Stimulated activated CD4-positive, alpha-beta T cell treated with anti-CD3 and anti-CD28 coated beads, Interleukin-2, amount 100 ng/mL, for 48 hours (primary cell): ENCODE measurements at regions not wholly inside any gene's neighbourhood (a gene's known extent, or its start where the extent isn't known, plus 50 kb on each side); places are given as distances from the start of the nearest gene placed in this dataset.

Source experiments
- DNase-seq, 2 donors: peaks; one replicate each; pipeline ENCODE4 v3.0.0-alpha.2; 2020

DNA sequence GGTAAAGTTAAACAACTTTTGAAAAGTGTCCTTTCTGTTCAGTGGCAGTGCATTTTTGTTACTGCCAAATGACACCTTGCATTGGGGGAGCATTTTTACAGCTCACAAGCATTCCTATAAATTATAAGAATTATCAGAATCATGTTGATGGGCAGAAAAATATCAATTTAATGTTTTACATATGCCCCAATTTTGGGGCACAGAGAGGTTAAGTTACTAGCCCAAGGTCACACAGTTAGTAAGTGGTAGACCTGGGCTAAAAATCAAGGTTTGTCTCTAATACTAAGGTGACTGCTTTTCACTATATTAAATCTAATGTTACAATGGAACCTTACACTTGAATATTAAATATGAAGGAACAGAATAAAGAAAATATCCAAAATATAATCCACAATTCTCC lies 180.1 kb upstream of the IVNS1ABP start:
- no peak for DNase-seq

DNA sequence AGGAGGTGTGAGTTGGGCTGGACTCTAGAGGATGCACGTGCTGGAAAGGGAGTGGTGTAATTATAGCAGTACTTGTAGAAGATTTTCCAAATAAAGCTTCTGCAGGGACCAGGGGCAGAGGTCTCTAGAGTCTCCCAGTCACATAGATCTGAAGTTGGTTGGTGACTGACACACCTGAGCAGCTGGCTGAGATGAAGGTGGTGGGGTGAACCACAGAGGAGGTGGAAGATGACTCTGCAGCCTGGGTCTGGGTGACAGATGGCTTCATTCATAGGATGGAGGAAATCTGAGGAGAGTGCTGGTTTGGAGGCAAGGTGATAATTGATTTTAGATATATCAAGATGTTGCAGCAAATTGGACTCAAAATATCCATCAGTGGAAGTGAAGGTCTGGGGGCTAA lies 178.9 kb upstream of the IVNS1ABP start:
- DNase-seq, result no peak

DNA sequence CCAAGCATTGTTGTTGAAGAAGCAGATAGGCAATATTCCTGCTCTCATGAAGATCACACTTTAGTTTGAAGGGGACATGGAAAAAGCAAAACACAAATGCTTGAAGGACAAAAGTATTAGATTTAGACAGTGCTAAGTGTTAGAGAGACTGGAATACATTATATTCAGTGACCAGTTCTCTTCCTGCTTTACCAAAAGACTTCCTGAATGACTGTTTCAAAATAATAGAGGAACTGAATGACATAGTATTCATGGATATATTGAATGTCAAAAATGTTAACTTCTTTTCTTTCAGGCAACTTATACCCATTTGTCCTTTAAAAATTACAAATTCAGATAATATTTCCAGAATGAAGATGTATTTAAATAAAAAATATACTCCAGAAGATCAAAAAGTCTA lies 178.0 kb upstream of the IVNS1ABP start:
- DNase-seq, result no peak

DNA sequence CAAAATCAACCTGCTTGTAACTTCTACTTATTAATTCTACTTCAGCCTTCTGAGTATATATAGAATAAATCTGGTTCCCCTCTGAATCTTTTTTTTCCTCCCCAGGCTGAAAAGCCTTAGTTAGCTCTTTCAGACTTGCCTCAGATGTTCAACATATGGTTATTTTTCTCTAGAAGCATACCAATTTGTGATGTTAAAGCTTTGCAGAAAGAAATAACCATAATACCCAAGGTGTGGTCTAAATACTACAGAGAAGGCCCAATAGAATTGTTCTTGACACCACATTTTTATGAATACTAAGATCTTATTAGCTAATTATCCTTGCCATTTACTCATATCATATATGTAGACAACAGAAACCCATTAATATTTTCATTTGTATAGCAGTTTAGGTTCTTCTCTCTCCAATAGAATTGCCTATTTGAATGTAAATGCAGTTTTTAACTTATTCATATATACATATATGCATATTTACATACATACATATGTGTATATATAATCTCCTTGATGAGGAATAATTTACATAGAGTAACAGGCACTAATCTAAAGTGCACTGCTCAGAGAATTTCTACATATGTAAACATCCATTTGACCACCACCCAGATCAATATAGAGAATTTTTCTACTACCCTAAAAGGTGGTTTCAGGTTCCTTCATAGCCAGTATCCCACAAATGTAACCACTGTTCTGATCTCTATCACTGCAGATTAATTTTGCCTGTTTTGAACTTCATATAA lies 175.2 kb upstream of the IVNS1ABP start:
- no peak for DNase-seq

DNA sequence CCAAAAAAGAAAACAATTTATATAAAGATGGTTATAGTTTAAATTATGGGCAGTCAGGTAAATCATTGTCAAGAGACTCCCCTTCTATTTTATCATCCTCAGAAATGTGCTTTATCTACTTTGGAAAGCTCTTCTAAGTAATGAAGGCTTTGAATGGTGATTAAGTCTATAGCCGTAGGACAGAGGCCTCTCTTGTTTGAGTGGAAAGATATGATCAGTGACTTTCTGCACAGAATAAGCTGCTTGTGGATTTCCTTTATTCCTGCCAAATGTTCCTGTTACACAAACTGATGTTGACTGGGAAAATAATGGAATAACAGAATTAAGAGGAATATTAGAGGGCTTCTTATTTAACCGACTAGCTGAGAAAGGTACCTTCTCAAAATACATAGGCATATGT lies 174.6 kb upstream of the IVNS1ABP start:
- DNase-seq, result no peak

DNA sequence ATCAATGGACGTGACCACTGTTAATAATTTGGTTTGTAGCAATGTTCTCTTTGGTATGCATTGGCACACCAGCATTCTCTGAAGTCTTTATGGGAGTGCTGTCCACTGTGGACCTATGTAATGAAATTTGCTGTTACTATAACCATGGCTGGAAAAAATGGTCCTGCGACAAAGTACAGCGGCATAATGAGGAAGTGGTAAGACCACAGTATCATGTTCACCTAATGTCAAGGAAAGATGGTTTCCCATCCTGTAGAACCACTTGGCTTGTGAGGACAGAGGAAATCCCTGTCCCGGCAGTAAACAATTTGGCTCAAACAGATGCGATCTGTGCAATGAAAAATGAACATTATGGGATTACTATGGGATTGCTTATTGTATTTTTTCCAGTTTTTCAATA lies 173.9 kb upstream of the IVNS1ABP start:
- DNase-seq, result no peak

DNA sequence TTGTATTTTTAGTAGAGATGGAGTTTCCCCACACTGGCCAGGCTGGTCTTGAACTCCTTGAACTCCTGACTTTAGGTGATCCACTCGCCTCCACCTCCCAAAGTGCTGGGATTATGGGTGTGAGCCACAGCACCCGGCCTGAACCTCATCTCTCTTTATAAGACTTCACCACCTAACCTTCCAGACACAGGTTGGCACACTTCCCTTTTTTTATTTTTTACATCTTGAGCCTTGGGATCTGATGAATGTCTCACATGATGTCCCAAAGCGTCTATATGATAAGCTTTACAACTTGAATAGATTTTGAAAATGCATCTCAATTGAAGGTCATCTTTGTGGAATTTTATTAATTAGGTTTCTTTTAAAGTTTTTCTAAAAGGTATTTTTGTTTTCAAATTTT lies 172.4 kb upstream of the IVNS1ABP start:
- DNase-seq, result no peak

DNA sequence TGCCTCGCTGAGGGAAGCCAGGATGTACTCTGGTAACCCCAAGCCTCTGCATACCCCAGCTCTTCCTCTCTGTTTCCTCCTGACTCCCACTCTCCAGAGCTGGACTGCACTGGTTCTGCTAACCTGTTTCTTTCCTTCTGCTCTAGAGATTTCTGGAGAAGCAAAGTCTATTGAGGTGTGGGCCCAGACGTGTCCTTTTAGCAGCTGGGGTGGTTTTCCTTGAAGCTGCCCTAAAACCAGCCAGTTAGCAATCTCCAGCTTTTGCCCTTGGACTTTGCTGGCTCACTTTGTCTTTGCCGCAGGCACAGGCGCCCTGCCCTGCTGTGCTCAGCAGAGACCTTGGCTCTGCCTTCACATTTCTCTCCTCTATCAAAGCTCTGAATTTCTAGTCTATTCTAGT lies 171.8 kb upstream of the IVNS1ABP start:
- DNase-seq, result no peak

DNA sequence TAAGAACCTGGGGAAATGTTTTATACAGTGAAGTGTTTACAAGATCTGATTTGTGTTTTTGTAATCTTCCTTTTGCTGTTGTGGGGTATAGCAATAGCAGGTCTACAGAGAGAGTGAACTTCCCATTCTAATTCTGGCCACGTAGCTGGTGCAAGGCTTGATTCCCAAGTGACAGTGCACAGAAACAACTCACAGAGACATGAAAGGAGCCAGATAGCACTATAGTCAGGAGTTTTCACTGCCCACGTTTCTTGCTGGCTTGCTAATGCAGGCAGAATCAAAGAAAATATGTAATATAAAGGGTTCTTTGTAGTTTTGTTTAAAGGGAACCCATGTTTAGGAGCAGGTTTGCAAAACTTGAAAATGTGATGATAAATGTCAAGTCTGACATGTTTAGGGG lies 170.9 kb upstream of the IVNS1ABP start:
- DNase-seq, result no peak

DNA sequence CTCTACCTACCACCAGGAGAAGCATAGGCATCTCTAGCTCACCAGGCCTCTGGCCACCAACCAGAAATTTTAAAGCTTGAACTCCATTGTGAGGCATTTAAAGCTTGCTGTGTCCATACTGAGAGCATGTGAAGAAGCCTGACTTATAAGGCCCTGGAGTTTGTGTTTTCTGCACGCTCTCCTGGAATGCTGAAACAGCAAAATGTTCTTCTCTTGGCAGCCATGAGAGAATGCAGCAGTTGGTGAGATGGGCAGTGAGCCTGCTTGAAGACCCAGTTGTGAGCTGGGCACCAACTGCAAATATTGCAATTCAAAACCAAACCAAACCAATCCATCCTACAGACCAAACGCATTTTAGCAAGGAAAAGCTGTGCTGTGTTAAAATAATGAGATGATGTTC lies 170.0 kb upstream of the IVNS1ABP start:
- DNase-seq, result no peak

DNA sequence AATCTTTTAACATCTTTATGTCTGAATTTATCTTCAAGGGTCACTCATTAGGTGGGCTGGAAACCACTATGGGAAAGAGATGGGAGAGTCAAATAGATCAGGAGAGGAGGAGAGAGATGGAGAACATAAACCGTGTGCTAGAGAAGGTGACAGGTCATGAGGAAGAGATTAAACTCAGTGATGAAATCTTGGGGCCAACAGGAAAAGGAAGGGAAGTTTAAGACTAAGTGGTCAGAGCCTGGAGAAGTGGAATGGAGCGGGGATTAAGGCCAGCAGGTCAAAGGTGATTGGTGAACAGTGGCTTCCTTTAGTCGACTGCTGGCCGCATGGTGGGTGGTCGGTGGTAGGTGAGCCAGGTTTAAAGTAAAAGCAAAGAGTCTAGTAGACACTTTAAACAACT lies 169.3 kb upstream of the IVNS1ABP start:
- DNase-seq, result no peak

DNA sequence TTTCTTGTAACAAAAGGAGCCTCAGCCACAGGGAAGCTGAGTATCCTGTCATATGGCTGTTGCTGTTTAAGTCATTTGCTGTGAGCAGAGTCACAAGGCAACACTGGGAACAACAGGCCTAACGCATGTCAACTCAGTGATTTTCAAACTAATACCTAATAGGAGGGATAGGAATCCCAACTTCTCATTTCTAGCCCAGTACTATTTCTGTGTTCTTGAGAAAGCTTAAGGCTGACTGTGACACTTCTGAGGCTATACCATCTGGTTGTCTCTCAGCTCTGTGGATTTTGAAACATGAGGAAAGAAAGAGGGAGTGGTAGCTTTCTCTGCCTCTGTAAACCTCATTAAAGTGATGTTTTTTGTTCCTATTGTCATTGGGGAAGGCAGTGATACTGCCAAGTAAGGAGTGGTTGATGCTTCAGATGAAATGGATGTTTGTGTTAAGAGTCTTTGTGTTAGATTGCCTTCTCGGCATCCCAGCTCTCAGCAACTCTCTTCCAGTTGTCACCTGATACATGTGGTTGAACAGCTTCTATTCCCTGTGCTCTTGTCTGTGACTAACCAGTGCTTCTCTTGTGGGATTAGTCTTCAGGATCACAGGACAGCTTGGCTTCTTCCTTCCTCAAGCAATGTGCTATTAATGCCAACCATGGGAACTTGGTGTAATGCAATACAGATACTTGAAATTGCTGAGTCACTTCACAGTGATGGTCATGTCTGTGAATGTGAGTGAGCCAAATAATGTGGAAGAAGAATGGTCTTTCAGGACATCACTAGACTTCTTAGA lies 166.8 kb upstream of the IVNS1ABP start:
- DNase-seq, result no peak

DNA sequence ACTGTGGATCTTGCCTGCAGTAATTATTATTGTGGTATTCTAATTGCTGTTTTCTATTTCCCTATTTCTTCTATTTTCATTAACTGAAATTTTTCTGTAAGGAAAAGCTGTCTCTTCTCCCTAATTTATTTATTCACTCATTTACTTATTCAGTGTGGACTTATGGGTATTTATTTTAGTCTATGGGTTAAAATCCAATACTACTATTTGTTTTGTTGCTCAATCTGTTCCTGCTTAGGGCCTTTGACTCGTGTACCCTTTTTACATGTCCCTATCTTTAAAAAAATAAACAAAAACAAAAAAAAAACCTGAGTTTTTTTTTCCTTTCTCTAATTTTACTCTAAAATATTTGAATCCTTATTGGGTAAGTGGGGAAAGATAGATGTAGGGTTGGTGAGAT lies 166.2 kb upstream of the IVNS1ABP start:
- DNase-seq, result no peak

DNA sequence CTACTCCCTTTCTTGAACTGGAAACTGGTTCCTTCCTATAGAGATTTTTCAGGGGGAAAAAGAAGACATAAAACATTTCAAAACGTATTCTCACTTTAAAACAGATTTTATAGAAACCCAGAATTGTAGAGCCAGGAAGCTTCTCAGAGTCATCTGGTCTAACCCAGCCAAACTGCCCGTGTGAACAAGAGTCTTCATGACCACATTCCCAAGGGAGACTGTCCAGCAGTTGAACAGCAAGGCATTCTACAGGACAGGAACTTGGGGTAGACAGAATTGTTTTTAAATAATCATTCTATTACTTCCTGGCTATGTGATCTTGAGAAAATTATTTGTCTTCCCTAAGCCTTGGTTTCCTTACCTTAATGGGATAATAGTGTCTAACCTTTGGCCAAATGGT lies 163.5 kb upstream of the IVNS1ABP start:
- DNase-seq, result no peak

DNA sequence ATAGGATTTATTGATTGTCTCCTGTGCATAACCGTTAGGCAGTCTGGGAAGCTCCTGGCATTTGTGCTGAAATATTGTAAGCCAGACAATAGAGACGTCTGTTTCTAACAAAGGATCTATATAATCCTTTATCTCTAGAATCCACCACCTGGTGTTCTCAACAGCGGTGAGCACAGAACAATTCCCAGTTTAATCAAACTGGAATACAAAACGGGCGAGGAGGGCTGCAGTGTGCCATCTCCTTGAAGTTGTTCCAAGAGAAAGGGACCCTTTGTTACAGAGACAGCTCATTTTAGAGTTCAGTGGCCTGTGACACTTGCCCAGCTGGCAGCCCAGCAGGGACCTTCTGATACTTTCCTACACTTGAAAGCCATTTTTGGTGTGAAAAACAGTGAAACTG lies 162.8 kb upstream of the IVNS1ABP start:
- DNase-seq, result no peak

DNA sequence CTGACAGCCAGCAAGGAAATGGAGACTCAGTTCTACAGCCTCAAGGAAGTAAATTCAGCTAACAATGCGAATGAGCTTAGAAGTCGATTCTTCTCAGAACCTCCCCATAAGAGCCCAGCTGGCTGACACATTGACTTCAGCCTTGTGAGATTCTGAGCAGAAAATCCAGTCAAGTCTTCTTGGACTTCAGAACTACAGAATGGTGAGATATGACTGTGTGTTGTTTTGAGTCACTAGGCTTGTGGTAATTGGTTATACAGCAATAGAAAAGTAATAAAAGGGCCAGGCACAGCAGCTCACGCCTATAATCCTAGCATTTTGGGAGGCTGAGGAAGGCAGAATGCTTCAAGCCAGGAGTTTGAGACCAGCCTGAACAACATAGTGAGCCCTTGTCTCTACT lies 161.8 kb upstream of the IVNS1ABP start:
- DNase-seq, result no peak

DNA sequence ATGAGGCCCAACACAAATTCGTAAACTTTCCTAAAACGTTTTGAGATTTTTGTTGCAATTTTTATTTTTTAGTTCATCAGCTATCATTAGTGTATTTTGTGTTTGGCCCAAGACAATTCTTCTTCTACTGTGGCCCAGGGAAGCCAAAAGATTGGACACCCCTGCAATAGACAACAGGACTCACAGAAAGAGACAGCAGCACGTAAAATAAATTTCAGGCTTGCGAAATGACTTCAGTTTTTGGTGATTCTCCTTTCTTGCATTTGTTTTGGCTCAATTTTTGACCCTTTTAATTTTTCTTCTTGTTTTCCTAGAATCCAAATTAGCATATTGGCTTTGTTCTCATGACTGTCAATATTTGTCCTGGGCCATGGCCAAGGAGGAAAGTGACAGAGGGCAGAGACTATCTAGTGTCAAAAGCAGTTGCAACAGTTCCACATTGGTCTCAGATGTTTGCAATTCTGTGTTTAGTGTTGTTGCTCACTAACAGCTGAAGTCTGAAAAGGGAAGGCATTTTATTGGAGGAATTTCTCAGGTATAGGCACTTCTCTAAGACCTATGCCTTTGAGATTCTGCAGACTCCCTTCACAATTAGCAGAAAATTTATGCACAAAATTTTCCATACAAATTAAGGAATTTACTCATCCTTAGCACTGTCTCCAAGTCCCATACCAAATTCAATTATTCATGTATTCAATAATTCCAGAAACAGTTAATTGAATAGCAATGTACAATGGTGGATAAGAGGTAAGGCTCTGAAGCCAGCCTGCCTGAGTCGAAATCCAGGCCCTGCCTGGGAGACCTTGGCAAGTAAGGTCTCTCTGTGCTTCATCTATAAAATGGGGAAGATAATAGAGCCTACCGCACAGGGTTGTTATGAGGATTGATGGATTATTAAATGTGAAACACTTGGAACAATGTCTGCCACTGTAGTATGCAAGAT lies 160.9 kb upstream of the IVNS1ABP start:
- DNase-seq, result no peak

DNA sequence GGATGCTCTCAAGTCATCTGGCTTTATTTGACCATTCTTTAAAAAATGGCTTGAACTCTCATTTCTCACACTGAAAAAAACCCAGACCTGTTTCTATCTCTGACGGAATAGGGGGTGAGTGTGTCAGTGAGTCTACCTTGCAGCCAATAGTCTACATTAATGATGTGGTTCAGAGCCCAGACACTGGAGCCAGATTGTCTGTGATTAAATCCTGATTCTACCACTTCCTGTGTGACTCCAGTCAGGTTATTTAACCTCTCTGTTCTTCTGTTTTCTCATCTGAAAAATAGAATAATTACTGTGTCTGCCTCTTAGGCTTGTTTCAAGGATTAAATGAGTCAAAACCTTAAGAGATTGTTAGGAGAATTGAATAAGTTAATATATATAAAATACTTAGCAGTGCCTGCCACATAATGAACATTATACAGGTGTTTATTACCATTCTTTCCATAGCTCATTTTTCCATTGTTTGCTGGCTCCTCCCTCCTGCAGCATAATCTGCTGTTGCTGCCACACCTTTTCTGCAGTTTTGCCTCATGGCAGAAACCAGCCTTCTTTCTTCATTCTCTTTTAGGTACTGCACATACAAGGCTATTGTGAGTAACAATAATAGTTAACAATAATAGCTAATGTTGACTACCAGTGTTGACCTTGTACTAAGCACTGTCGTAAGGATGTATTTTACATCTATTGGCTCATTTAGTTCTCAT lies 157.6 kb upstream of the IVNS1ABP start:
- DNase-seq, result no peak

DNA sequence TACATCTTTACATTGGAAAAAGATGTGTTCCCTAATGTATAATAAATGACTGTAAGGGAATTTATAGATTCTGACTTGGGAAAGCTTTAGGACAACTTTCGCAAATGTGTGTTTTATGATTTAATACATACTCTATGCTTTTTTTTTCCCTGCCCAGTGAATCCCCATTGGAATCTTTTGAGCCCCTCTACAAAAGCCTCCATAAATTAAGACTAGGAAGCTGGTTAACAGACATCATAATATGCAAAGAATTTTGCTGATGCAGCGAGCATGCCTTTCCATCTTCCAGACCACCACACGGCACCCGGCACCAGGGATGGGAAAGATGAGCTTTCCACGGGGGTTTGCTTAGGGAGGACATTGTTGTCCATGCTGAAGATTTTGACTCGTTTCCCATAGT lies 156.1 kb upstream of the IVNS1ABP start:
- no peak for DNase-seq

DNA sequence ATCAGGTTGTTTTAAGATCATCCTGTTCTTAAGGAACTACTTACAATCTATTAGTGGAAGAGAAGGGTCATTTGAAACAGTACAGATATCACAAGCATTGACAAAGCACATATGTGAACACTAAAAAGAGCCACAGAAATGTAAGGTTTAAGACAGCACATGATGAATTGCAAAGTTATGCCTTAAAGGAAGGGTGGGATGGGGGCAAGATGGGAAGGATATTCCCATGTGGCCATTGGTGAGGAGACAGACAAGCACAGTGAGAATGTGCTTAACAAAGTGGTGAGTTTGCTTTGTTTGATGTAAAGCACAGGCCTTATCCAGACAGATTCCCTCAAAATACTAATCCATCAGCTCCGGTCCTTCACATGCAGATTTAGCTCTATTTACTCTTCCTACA lies 151.6 kb upstream of the IVNS1ABP start:
- DNase-seq, result no peak

DNA sequence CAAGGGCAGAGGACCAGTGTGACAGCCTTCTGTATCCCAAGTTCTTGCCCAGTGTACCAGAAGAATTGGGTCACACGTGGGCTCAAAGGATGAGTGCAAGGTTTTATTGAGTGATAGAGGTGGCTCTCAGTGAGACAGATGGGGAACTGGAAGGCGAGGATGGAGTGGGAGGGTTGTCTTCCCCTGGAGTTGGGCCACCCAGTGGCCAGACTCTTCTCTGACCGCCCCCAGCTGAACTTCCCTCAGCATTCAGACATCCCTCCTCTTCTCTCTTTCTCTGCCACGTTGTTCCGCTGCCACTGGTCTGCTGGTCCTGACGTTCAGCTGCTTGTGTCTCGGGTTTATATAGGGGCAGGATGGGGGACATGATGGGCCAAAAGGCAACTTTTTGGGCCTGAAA lies 150.1 kb upstream of the IVNS1ABP start:
- no peak for DNase-seq

DNA sequence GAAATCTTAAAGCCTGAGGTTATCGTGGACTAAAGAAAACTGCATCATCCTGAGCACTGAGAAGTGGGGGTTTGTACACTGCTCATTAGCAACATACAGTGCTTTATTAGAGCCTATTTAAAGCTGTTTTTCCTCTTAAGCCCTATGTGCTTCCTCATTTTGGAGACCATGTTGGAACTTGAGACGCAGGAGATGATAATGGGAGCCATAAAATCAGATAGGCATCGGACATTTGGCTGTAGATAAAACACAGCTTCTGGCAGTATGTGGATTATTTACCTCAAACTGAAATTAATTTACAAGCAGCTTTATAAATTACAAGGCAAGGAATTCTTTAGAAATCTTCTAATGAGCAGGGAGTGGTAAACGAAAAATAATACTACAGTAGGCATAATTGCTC lies 147.7 kb upstream of the IVNS1ABP start:
- no peak for DNase-seq

DNA sequence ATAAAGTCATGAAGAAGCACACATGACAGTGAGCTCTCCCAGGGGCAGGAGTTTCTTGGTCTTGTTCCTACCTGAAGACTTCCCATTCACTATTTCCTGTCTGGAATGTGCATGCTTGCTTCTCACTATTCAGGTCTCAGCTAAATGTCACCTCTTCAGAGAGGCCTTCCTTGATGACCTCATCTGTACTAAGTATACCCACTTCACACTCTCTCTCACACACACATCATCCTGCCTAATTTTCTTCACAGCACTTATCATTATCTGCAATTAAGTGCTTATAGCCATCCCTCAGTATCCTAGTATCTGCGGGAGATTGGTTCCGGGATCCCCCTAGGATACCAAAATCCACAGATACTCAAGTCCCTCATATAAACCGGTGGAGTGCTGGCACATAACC lies 146.4 kb upstream of the IVNS1ABP start:
- DNase-seq, result no peak
